Neural progenitor cell (in vitro differentiated cells): ENCODE measurements at regions not wholly inside any gene's neighbourhood (a gene's known extent, or its start where the extent isn't known, plus 50 kb on each side); places are given as distances from the start of the nearest gene placed in this dataset.

ENCODE experiments used
- DNase-seq: peaks from one replicate; pipeline ENCODE4 v3.0.0-alpha.2; 2016; ENCODE audit warnings: low spot score
- H2AFZ ChIP-seq: fragments of 200-600 bp; sonication (generic); replicated peaks from 2 replicates; pipeline ENCODE4 v1.6.1; 2016; ENCODE audit warnings: antibody characterized with exemption
- H3F3A ChIP-seq: fragments of 200-600 bp; sonication (generic); 2 replicates; pipeline ENCODE4 v1.6.1; 2016; ENCODE audit warnings: antibody characterized with exemption, low read depth
- H3K27ac ChIP-seq: fragments of 200-600 bp; sonication (generic); 2 replicates; pipeline ENCODE4 v1.5.1; 2016; ENCODE audit warnings: mild to moderate bottlenecking
- H3K27me3 ChIP-seq: fragments of 200-600 bp; sonication (generic); 2 replicates; pipeline ENCODE4 v1.6.1; 2016; ENCODE audit warnings: mild to moderate bottlenecking, moderate library complexity
- H3K36me3 ChIP-seq: fragments of 200-600 bp; sonication (generic); 2 replicates; pipeline ENCODE4 v1.5.1; 2016
- H3K4me1 ChIP-seq: fragments of 200-600 bp; sonication (generic); 2 replicates; pipeline ENCODE4 v1.6.1; 2016; ENCODE audit warnings: mixed run types
- H3K4me2 ChIP-seq: fragments of 200-600 bp; sonication (generic); 2 replicates; pipeline ENCODE4 v1.6.1; 2016
- H3K4me3 ChIP-seq: fragments of 200-600 bp; sonication (generic); 2 replicates; pipeline ENCODE4 v1.5.1; 2016
- H3K79me2 ChIP-seq: fragments of 200-600 bp; sonication (generic); 2 replicates; pipeline ENCODE4 v1.6.1; 2016; ENCODE audit warnings: low read depth
- H3K9ac ChIP-seq: fragments of 200-600 bp; sonication (generic); 2 replicates; pipeline ENCODE4 v1.6.1; 2016
- H3K9me3 ChIP-seq: fragments of 200-600 bp; sonication (generic); 2 replicates; pipeline ENCODE4 v1.5.1; 2016; ENCODE audit warnings: low read depth
- H4K20me1 ChIP-seq: fragments of 200-600 bp; sonication (generic); 2 replicates; pipeline ENCODE4 v1.6.1; 2016; ENCODE audit warnings: low read depth
- H3K27ac Mint-ChIP-seq: 3 replicates; pipeline ENCODE4 v1.8.0; 2021; ENCODE audit warnings: mixed read lengths
- H3K27me3 Mint-ChIP-seq: 2 replicates; pipeline ENCODE4 v1.8.0; 2022; ENCODE audit warnings: low read depth, mild to moderate bottlenecking, inconsistent platforms, moderate library complexity, mixed read lengths; ENCODE audit not compliant: insufficient read depth
- H3K36me3 Mint-ChIP-seq: 3 replicates; pipeline ENCODE4 v1.8.0; 2021; ENCODE audit warnings: mixed read lengths
- H3K4me1 Mint-ChIP-seq: 3 replicates; pipeline ENCODE4 v1.8.0; 2021; ENCODE audit warnings: mixed read lengths
- H3K4me3 Mint-ChIP-seq: 3 replicates; pipeline ENCODE4 v1.8.0; 2021; ENCODE audit warnings: mild to moderate bottlenecking, moderate library complexity, mixed read lengths
- H3K9me3 Mint-ChIP-seq: 3 replicates; pipeline ENCODE4 v1.8.0; 2020; ENCODE audit warnings: mixed read lengths
- CTCF ChIP-seq: fragments of 200-600 bp; sonication (generic); IDR thresholded peaks from 2 replicates; pipeline ENCODE4 v1.5.1; 2017; ENCODE audit warnings: antibody characterized with exemption, mild to moderate bottlenecking
- EZH2 ChIP-seq: fragments of 200-600 bp; sonication (generic); IDR thresholded peaks from 2 replicates; pipeline ENCODE4 v1.6.1; 2017; ENCODE audit warnings: antibody characterized with exemption, mild to moderate bottlenecking, moderate library complexity
- EZH2phosphoT487 ChIP-seq: fragments of 200-600 bp; sonication (generic); IDR thresholded peaks from 2 replicates; pipeline ENCODE4 v1.6.1; 2017; ENCODE audit warnings: antibody characterized with exemption

GRCh38 chr2:125042727-125043126 is 1017.6 kb downstream of the CNTNAP5 start:
- H3K4me1 ChIP-seq, result peaks cover 6% of the 10 kb centered on the region
- TF ChIP-seq CTCF, result no peak
- no peak for TF ChIP-seq EZH2phosphoT487
- no peak for TF ChIP-seq EZH2
- Mint-ChIP-seq H3K4me3 (no peak overlapping the region), H3K36me3 (no peaks in the 10 kb centered on the region), H3K27ac (no peak overlapping the region), H3K4me1 (no peaks in the 10 kb centered on the region), H3K27me3 (peaks cover 3% of the 10 kb centered on the region), H3K9me3 (no peaks in the 10 kb centered on the region)
- no peaks in the 10 kb centered on the region for H3K9me3 ChIP-seq
- H3K79me2 ChIP-seq, result no peaks in the 10 kb centered on the region
- no peak overlapping the region for H2AFZ ChIP-seq
- no peak overlapping the region for H3K4me2 ChIP-seq
- H4K20me1 ChIP-seq, result no peaks in the 10 kb centered on the region
- H3F3A ChIP-seq, result no peaks in the 10 kb centered on the region
- no peak overlapping the region for H3K4me3 ChIP-seq
- DNase-seq, result no peak
- no peaks in the 10 kb centered on the region for H3K36me3 ChIP-seq
- H3K9ac ChIP-seq, result no peak overlapping the region
- no peak overlapping the region for H3K27ac ChIP-seq
- H3K27me3 ChIP-seq, result no peaks in the 10 kb centered on the region

GRCh38 chr2:125070726-125071505 is 1045.8 kb downstream of the CNTNAP5 start:
- H3K4me2 ChIP-seq, result no peak overlapping the region
- no peak for TF ChIP-seq CTCF
- no peak for TF ChIP-seq EZH2phosphoT487
- TF ChIP-seq EZH2, result no peak
- no peak for DNase-seq
- H4K20me1 ChIP-seq, result no peaks in the 10 kb centered on the region
- H3K27ac Mint-ChIP-seq, result no peak overlapping the region
- H3K27me3 ChIP-seq, result no peaks in the 10 kb centered on the region
- no peak overlapping the region for H3K27ac ChIP-seq
- H3K27me3 Mint-ChIP-seq, result no peaks in the 10 kb centered on the region
- H2AFZ ChIP-seq, result no peak overlapping the region
- H3K9ac ChIP-seq, result no peak overlapping the region
- H3K4me3 Mint-ChIP-seq, result no peak overlapping the region
- no peaks in the 10 kb centered on the region for H3K4me1 Mint-ChIP-seq
- H3K4me1 ChIP-seq, result no peaks in the 10 kb centered on the region
- peaks cover 16% of the 10 kb centered on the region for H3K9me3 ChIP-seq
- no peaks in the 10 kb centered on the region for H3K79me2 ChIP-seq
- H3K4me3 ChIP-seq, result no peak overlapping the region
- peaks cover 8% of the 10 kb centered on the region for H3K9me3 Mint-ChIP-seq
- no peaks in the 10 kb centered on the region for H3F3A ChIP-seq
- H3K36me3 Mint-ChIP-seq, result no peaks in the 10 kb centered on the region
- peaks cover 4% of the 10 kb centered on the region for H3K36me3 ChIP-seq

DNA sequence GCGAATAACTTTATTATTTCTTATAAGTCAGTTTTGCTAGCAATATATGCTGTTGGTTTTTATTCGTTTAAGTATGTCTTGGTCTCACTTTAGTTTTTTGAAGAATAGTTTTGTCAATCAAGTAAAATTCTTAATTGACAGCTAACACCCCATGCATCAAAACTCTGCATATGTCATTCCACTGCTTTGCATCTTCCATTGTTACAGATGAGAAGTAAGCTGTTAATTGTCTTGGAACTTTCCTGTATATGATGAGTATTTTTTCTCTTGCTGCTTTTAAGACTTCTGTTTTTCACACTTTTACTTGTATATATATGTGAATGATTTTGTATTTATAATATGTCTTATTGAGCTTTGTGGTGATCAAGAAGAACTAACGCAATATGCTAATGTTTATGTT is 1048.4 kb downstream of the CNTNAP5 start:
- peaks cover 4% of the 10 kb centered on the region for H3K36me3 ChIP-seq
- H3K4me2 ChIP-seq, result no peak overlapping the region
- H3K27me3 Mint-ChIP-seq, result no peaks in the 10 kb centered on the region
- H3K9me3 ChIP-seq, result peaks cover 16% of the 10 kb centered on the region
- peaks cover 12% of the 10 kb centered on the region for H3K9me3 Mint-ChIP-seq
- H3K4me3 Mint-ChIP-seq, result no peak overlapping the region
- no peaks in the 10 kb centered on the region for H3F3A ChIP-seq
- no peak overlapping the region for H3K9ac ChIP-seq
- no peak overlapping the region for H3K27ac ChIP-seq
- no peaks in the 10 kb centered on the region for H3K36me3 Mint-ChIP-seq
- H3K79me2 ChIP-seq, result no peaks in the 10 kb centered on the region
- no peak overlapping the region for H3K27ac Mint-ChIP-seq
- DNase-seq, result no peak
- H3K4me1 ChIP-seq, result no peaks in the 10 kb centered on the region
- H3K4me3 ChIP-seq, result no peak overlapping the region
- H3K4me1 Mint-ChIP-seq, result no peaks in the 10 kb centered on the region
- TF ChIP-seq EZH2 (no peak), CTCF (no peak), EZH2phosphoT487 (no peak)
- H2AFZ ChIP-seq, result no peak overlapping the region
- no peaks in the 10 kb centered on the region for H4K20me1 ChIP-seq
- H3K27me3 ChIP-seq, result no peaks in the 10 kb centered on the region
